Spleen (tissue), 7 donors: ENCODE measurements at regions not wholly inside any gene's neighbourhood (a gene's known extent, or its start where the extent isn't known, plus 50 kb on each side); places are given as distances from the start of the nearest gene placed in this dataset.

Experiments used
- CTCF ChIP-seq, 11 experiments: fragments of 200-600 bp in 7 of 11; fragments of 450-650 bp in 4 of 11; sonication (generic) in 4 of 11; IDR thresholded peaks in 8 of 11; conservative IDR thresholded peaks in 3 of 11; 1 replicate in 7 of 11; 2 replicates in 4 of 11; pipeline versions ENCODE4 v1.4.0 to v1.8.0; 2016 to 2021; ENCODE audit warnings: antibody characterized with exemption in 11 of 11, inconsistent platforms in 4 of 11, mild to moderate bottlenecking in 1 of 11
- POLR2A ChIP-seq, 3 donors: fragments of 450-650 bp; IDR thresholded peaks; one replicate each; pipeline ENCODE4 v1.5.1; 2017; ENCODE audit warnings: antibody characterized with exemption in 3 of 3, mild to moderate bottlenecking in 1 of 3
- POLR2AphosphoS5 ChIP-seq, 3 donors: sonication (generic); formaldehyde crosslinking; IDR thresholded peaks; one replicate each; pipeline ENCODE4 v1.5.1; 2017; ENCODE audit warnings: antibody characterized with exemption in 3 of 3
- donor health status: DM: no; HTN: no; CAD: no; lungs with moderate emphysema.
- donor health status: DM: no; HTN: no; CAD: no.
- donor health status: DM: no; HTN: no; CAD: no.

DNA sequence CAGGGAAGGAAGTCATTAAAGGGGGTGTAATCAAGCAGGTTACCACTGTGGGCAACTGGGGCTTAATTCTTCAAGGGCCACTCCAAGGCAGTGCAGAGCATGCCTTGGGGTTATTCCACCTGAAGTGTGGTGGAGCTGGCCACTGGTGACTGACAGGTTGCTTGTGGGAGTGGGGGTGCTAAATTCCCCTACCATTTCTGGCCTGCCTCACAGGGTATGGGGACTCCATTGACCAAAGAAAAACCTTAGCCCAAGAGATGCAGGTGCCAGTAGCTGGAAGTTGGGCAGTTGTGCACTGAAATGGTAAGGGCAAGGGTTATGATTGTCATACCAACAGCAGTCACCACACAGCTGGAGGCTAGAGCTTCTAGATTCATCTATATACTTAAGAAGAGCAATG lies 93.4 kb downstream of the ZNF621 start:
- TF ChIP-seq CTCF (IDR thresholded peaks at IDR 0.05 in 8 of 11, conservative IDR thresholded peaks at IDR 0.05 in 3 of 11) (no peak), POLR2AphosphoS5 (IDR thresholded peaks at IDR 0.05) (no peak), POLR2A (IDR thresholded peaks at IDR 0.05) (no peak)
